Activated naive CD8-positive, alpha-beta T cell treated with anti-CD3 and anti-CD28 coated beads, Interleukin-2, amount 50 U/mL, for 24 hours (primary cell): ENCODE measurements at regions not wholly inside any gene's neighbourhood (a gene's known extent, or its start where the extent isn't known, plus 50 kb on each side); places are given as distances from the start of the nearest gene placed in this dataset.

ENCODE experiments used
- ATAC-seq: fragments of 150-1000 bp; cut with Tn5 transposase; one replicate; pipeline ENCODE4 v1.10.0; 2021
- DNase-seq: peaks from one replicate; pipeline ENCODE4 v3.0.0; 2021
- H3K27ac Mint-ChIP-seq: one replicate; pipeline ENCODE4 v1.8.0; 2021; ENCODE audit warnings: mild to moderate bottlenecking, mixed read lengths
- H3K27me3 Mint-ChIP-seq: one replicate; pipeline ENCODE4 v1.8.0; 2021; ENCODE audit warnings: mixed read lengths
- H3K36me3 Mint-ChIP-seq: one replicate; pipeline ENCODE4 v1.8.0; 2021; ENCODE audit warnings: low read depth, mixed read lengths
- H3K4me1 Mint-ChIP-seq: one replicate; pipeline ENCODE4 v1.8.0; 2021; ENCODE audit warnings: mixed read lengths
- H3K4me3 Mint-ChIP-seq: one replicate; pipeline ENCODE4 v1.8.0; 2021; ENCODE audit warnings: mild to moderate bottlenecking, moderate library complexity, mixed read lengths
- H3K9me3 Mint-ChIP-seq: one replicate; pipeline ENCODE4 v1.8.0; 2021; ENCODE audit warnings: mixed read lengths

- H3K36me3 Mint-ChIP-seq, result no peaks in the 10 kb centered on the region
- no peak overlapping the region for H3K4me3 Mint-ChIP-seq
- DNase-seq (no peak), ATAC-seq (no peak)
- H3K27ac Mint-ChIP-seq, result no peak overlapping the region
- H3K9me3 Mint-ChIP-seq, result no peaks in the 10 kb centered on the region
- peaks cover 18% of the 10 kb centered on the region for H3K27me3 Mint-ChIP-seq
- peaks cover 5% of the 10 kb centered on the region for H3K4me1 Mint-ChIP-seq
Measured at GRCh38 chr1:48102766-48103165, 105.6 kb upstream of the TRABD2B start.

- Mint-ChIP-seq H3K27me3 (peaks cover 35% of the 10 kb centered on the region), H3K9me3 (no peaks in the 10 kb centered on the region), H3K4me3 (no peak overlapping the region), H3K27ac (no peak overlapping the region), H3K36me3 (no peaks in the 10 kb centered on the region), H3K4me1 (peaks cover under 1% of the 10 kb centered on the region)
- no peak for DNase-seq
- ATAC-seq, result no peak
Measured at GRCh38 chr1:48099072-48099773, 102.0 kb upstream of the TRABD2B start.

DNA sequence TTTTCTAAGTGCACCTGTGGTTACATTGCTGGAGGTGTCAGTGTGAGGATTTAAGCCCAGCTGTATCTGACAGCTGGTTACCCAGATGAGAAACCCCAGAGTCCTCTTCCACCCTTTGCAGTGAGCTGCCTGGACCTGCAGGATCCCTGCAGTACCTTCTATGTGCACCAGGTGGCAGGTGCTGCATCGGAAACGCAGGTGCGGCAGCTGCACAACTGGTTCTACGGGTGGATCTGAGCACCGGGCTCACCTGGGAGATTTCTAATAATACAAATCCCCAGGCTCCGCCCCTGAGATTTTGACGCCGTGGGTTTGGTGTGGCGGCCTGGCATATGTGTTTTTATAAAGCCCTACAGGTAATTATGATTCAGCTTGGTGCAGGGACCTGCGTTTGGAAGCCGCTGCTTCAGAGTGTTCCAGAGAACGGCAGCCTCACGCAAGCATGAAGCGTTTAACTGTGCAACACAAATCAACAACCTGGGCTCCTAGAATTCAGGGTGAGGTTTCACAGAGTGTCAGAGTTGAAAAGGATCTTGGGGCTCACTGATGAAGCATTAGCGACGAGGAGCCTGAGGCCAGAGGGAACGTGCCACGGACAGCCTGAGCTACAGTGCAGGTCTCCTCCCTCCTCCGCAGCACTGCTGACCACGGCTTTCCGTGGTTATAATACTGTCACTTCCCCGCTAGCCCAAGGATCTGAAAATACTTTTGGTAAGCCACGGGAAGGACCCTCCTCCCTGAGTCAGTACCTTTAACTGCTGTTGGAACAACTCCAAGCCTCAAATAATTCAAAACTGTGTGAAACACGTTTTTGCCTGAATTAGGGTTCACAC, 96.7 kb upstream of the TRABD2B start:
- H3K36me3 Mint-ChIP-seq, result no peaks in the 10 kb centered on the region
- peak; percentile 73 for DNase-seq
- ATAC-seq, result peak; percentile 78
- H3K9me3 Mint-ChIP-seq, result no peaks in the 10 kb centered on the region
- H3K4me3 Mint-ChIP-seq, result no peak overlapping the region
- H3K4me1 Mint-ChIP-seq, result peaks cover 6% of the 10 kb centered on the region
- no peak overlapping the region for H3K27ac Mint-ChIP-seq
- H3K27me3 Mint-ChIP-seq, result peaks cover 43% of the 10 kb centered on the region

GRCh38 chr1:48093147-48093546, 96.0 kb upstream of the TRABD2B start:
- no peak overlapping the region for H3K27ac Mint-ChIP-seq

GRCh38 chr1:48092401-48092800, 95.2 kb upstream of the TRABD2B start:
- Mint-ChIP-seq H3K27me3 (peaks cover 39% of the 10 kb centered on the region), H3K4me1 (peaks cover 6% of the 10 kb centered on the region), H3K9me3 (no peaks in the 10 kb centered on the region), H3K36me3 (no peaks in the 10 kb centered on the region), H3K4me3 (no peak overlapping the region), H3K27ac (no peak overlapping the region)
- no peak for ATAC-seq
- no peak for DNase-seq

More at GRCh38 chr1:48093147-48093546, 96.0 kb upstream of the TRABD2B start:
- no peak for ATAC-seq
- no peaks in the 10 kb centered on the region for H3K9me3 Mint-ChIP-seq
- no peak for DNase-seq
- peaks cover 43% of the 10 kb centered on the region for H3K27me3 Mint-ChIP-seq
- H3K4me3 Mint-ChIP-seq, result no peak overlapping the region
- peaks cover 6% of the 10 kb centered on the region for H3K4me1 Mint-ChIP-seq
- no peaks in the 10 kb centered on the region for H3K36me3 Mint-ChIP-seq

GRCh38 chr1:48089356-48089891, 92.2 kb upstream of the TRABD2B start:
- no peak for ATAC-seq

DNA sequence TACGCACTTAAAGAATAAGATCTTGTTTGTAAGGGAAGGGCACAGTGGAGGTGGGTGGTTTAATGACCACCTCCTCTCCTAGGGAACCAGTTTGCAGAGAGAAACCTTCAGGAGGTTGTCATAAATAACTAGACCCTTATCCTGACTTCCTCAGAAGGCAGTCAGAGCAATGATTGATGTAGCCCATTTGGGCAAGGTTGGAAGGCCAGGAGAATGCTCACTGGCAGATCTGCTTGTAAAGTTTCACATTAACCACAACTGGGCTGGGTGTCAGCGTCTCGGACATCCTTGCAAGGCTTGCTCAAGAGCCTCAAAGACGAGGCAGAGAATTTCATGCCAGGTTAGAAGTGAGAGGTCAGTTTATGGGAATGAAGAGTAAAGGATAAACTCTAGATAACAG, 87.6 kb upstream of the TRABD2B start:
- Mint-ChIP-seq H3K27ac (no peak overlapping the region), H3K4me3 (no peak overlapping the region), H3K9me3 (no peaks in the 10 kb centered on the region), H3K27me3 (peaks cover 3% of the 10 kb centered on the region), H3K36me3 (no peaks in the 10 kb centered on the region), H3K4me1 (no peaks in the 10 kb centered on the region)
- ATAC-seq, result no peak
- DNase-seq, result no peak

More at GRCh38 chr1:48089356-48089891, 92.2 kb upstream of the TRABD2B start:
- Mint-ChIP-seq H3K9me3 (no peaks in the 10 kb centered on the region), H3K4me1 (peaks cover 6% of the 10 kb centered on the region), H3K27ac (no peak overlapping the region), H3K27me3 (peaks cover 23% of the 10 kb centered on the region), H3K4me3 (no peak overlapping the region), H3K36me3 (no peaks in the 10 kb centered on the region)
- DNase-seq, result no peak

GRCh38 chr1:48082271-48082962, 85.2 kb upstream of the TRABD2B start:
- Mint-ChIP-seq H3K27ac (no peak overlapping the region), H3K9me3 (no peaks in the 10 kb centered on the region), H3K36me3 (no peaks in the 10 kb centered on the region), H3K27me3 (peaks cover 9% of the 10 kb centered on the region), H3K4me3 (no peak overlapping the region), H3K4me1 (no peaks in the 10 kb centered on the region)
- no peak for ATAC-seq
- DNase-seq, result no peak

GRCh38 chr1:48080331-48081255, 83.4 kb upstream of the TRABD2B start:
- Mint-ChIP-seq H3K4me3 (no peak overlapping the region), H3K27me3 (peaks cover 17% of the 10 kb centered on the region), H3K4me1 (no peaks in the 10 kb centered on the region), H3K9me3 (no peaks in the 10 kb centered on the region), H3K36me3 (no peaks in the 10 kb centered on the region), H3K27ac (no peak overlapping the region)
- ATAC-seq, result no peak
- DNase-seq, result no peak

GRCh38 chr1:48079096-48079495, 81.9 kb upstream of the TRABD2B start:
- DNase-seq, result no peak

GRCh38 chr1:48077795-48078222, 80.6 kb upstream of the TRABD2B start:
- H3K27me3 Mint-ChIP-seq, result peaks cover 17% of the 10 kb centered on the region
- H3K36me3 Mint-ChIP-seq, result no peaks in the 10 kb centered on the region

More at GRCh38 chr1:48079096-48079495, 81.9 kb upstream of the TRABD2B start:
- Mint-ChIP-seq H3K4me1 (no peaks in the 10 kb centered on the region), H3K9me3 (no peaks in the 10 kb centered on the region), H3K4me3 (no peak overlapping the region), H3K36me3 (no peaks in the 10 kb centered on the region), H3K27me3 (peaks cover 17% of the 10 kb centered on the region), H3K27ac (no peak overlapping the region)
- ATAC-seq, result no peak

GRCh38 chr1:48076017-48076416, 78.8 kb upstream of the TRABD2B start:
- no peak for DNase-seq
- no peak overlapping the region for H3K27ac Mint-ChIP-seq
- H3K36me3 Mint-ChIP-seq, result no peaks in the 10 kb centered on the region
- peaks cover 20% of the 10 kb centered on the region for H3K27me3 Mint-ChIP-seq
- no peak overlapping the region for H3K4me3 Mint-ChIP-seq
- no peak for ATAC-seq
- no peaks in the 10 kb centered on the region for H3K4me1 Mint-ChIP-seq
- H3K9me3 Mint-ChIP-seq, result no peaks in the 10 kb centered on the region

More at GRCh38 chr1:48077795-48078222, 80.6 kb upstream of the TRABD2B start:
- no peak overlapping the region for H3K4me3 Mint-ChIP-seq
- ATAC-seq (no peak), DNase-seq (no peak)
- no peak overlapping the region for H3K27ac Mint-ChIP-seq
- H3K9me3 Mint-ChIP-seq, result no peaks in the 10 kb centered on the region
- no peaks in the 10 kb centered on the region for H3K4me1 Mint-ChIP-seq

DNA sequence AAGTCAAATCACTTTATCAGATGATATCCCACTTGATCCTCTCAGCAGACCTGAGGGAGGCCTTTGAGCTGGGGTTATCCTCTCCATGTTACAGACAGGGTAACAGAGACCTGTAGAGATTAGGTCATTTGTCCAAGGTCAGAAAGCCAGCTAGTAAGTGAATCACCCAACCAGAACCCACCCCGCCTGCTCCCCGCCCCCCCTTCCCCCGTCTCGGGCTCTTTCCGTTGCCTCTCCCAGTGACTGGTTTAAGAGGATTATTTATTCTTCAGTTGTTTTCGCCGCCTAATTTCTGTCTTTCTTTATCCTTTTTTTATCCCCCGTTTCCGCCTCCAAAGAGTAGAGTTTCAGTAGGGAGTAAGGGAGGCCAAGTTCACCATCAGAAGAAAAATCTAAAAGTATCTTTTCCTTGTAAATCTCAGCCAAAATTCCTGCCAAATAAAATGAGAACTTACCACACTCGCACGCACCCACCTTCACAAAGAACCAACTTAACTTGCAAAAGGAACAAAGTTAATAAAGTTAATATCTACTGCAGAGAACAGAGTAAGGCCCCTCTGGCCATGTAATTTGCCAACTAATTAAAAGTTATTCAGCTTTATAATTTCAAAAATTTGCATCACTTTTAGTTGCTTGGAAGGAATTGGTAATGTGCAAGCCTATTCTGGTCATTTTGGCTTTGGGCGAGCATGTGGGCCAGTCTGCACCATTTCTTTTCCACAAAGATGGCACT, 76.8 kb upstream of the TRABD2B start:
- Mint-ChIP-seq H3K36me3 (no peaks in the 10 kb centered on the region), H3K4me3 (no peak overlapping the region), H3K9me3 (no peaks in the 10 kb centered on the region), H3K4me1 (no peaks in the 10 kb centered on the region), H3K27me3 (peaks cover 20% of the 10 kb centered on the region), H3K27ac (no peak overlapping the region)
- no peak for ATAC-seq
- no peak for DNase-seq
